ENCODE measurements at regions not wholly inside any gene's neighbourhood (a gene's known extent, or its start where the extent isn't known, plus 50 kb on each side); places are given as distances from the start of the nearest gene placed in this dataset.

DNA sequence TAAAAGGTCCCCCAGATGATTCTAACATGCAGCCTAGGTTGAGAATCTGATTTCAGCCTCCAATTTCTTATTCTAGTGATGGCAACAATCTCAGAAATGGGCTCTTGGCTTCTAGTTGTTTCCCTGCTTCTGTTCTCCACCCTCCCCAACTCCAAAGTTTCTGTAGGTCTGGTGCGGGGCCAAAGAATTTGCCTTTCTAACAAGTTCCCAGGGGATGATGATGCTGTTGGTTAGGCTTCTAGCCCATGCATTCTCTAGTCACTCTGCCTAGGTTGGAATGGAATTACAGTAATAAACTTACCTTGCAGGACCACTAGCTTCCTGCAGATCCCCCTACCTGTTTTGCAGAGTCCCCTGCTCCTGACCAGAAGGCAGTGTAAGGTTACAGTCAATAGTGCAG lies 103.2 kb upstream of the PPP2R3A start:
- no peak for TF ChIP-seq CEBPB (IDR thresholded peaks at IDR 0.05; ENCODE audit: low read depth, low read length)
- TF ChIP-seq NFE2L2 (IDR thresholded peaks at IDR 0.05; ENCODE audit: low read depth, low read length), result no peak
- TF ChIP-seq MAZ (IDR thresholded peaks at IDR 0.05; ENCODE audit: borderline replicate concordance, low read depth, low read length), result no peak
- TF ChIP-seq, protein P1, sequence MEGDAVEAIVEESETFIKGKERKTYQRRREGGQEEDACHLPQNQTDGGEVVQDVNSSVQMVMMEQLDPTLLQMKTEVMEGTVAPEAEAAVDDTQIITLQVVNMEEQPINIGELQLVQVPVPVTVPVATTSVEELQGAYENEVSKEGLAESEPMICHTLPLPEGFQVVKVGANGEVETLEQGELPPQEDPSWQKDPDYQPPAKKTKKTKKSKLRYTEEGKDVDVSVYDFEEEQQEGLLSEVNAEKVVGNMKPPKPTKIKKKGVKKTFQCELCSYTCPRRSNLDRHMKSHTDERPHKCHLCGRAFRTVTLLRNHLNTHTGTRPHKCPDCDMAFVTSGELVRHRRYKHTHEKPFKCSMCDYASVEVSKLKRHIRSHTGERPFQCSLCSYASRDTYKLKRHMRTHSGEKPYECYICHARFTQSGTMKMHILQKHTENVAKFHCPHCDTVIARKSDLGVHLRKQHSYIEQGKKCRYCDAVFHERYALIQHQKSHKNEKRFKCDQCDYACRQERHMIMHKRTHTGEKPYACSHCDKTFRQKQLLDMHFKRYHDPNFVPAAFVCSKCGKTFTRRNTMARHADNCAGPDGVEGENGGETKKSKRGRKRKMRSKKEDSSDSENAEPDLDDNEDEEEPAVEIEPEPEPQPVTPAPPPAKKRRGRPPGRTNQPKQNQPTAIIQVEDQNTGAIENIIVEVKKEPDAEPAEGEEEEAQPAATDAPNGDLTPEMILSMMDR (conservative IDR thresholded peaks at IDR 0.05; ENCODE audit: low read depth, low read length), result no peak
- no peak for TF ChIP-seq MAFK (IDR thresholded peaks at IDR 0.05; ENCODE audit: low read depth, low read length)
- no peak for TF ChIP-seq SMC3 (IDR thresholded peaks at IDR 0.05; ENCODE audit: low read depth, low read length)
- TF ChIP-seq, protein P2, sequence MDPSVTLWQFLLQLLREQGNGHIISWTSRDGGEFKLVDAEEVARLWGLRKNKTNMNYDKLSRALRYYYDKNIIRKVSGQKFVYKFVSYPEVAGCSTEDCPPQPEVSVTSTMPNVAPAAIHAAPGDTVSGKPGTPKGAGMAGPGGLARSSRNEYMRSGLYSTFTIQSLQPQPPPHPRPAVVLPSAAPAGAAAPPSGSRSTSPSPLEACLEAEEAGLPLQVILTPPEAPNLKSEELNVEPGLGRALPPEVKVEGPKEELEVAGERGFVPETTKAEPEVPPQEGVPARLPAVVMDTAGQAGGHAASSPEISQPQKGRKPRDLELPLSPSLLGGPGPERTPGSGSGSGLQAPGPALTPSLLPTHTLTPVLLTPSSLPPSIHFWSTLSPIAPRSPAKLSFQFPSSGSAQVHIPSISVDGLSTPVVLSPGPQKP (IDR thresholded peaks at IDR 0.05; ENCODE audit: borderline replicate concordance, low read depth, low read length), result no peak
- TF ChIP-seq RFX5 (IDR thresholded peaks at IDR 0.05; ENCODE audit: low read depth, low read length), result no peak
- TF ChIP-seq, protein P3, sequence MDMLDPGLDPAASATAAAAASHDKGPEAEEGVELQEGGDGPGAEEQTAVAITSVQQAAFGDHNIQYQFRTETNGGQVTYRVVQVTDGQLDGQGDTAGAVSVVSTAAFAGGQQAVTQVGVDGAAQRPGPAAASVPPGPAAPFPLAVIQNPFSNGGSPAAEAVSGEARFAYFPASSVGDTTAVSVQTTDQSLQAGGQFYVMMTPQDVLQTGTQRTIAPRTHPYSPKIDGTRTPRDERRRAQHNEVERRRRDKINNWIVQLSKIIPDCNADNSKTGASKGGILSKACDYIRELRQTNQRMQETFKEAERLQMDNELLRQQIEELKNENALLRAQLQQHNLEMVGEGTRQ (IDR thresholded peaks at IDR 0.05; ENCODE audit: low read depth, low read length), result no peak
- TF ChIP-seq MXI1 (IDR thresholded peaks at IDR 0.05; ENCODE audit: borderline replicate concordance, low read depth, low read length), result no peak
- no peak for TF ChIP-seq POLR2A (IDR thresholded peaks at IDR 0.05; ENCODE audit: low read depth, low read length)
